Smooth muscle cell (in vitro differentiated cells): ENCODE measurements at regions not wholly inside any gene's neighbourhood (a gene's known extent, or its start where the extent isn't known, plus 50 kb on each side); places are given as distances from the start of the nearest gene placed in this dataset.

ENCODE experiments used
- DNase-seq: peaks from one replicate; lab custom pipeline; 2025; ENCODE audit not compliant: unreplicated experiment; lab: John Stamatoyannopoulos, UW
- H2AFZ ChIP-seq: fragments of 200-600 bp; sonication (generic); 2 replicates; pipeline ENCODE4 v1.6.0; 2016; ENCODE audit warnings: antibody characterized with exemption, low read depth, mild to moderate bottlenecking
- H3F3A ChIP-seq: fragments of 200-600 bp; sonication (generic); 2 replicates; pipeline ENCODE4 v1.6.0; 2017; ENCODE audit warnings: antibody characterized with exemption, low read depth
- H3K27ac ChIP-seq: fragments of 200-600 bp; sonication (generic); 2 replicates; pipeline ENCODE4 v1.5.1; 2016; ENCODE audit warnings: low read depth, mild to moderate bottlenecking
- H3K27me3 ChIP-seq: fragments of 200-600 bp; sonication (generic); 2 replicates; pipeline ENCODE4 v1.6.1; 2016; ENCODE audit warnings: low read depth, mild to moderate bottlenecking
- H3K36me3 ChIP-seq: fragments of 200-600 bp; sonication (generic); 2 replicates; pipeline ENCODE4 v1.5.1; 2016; ENCODE audit warnings: low read depth
- H3K4me1 ChIP-seq: fragments of 200-600 bp; sonication (generic); 2 replicates; pipeline ENCODE4 v1.5.1; 2016; ENCODE audit warnings: low read depth
- H3K4me2 ChIP-seq: fragments of 200-600 bp; sonication (generic); 2 replicates; pipeline ENCODE4 v1.6.0; 2016; ENCODE audit warnings: mild to moderate bottlenecking
- H3K4me3 ChIP-seq: fragments of 200-600 bp; sonication (generic); 2 replicates; pipeline ENCODE4 v1.5.1; 2016; ENCODE audit warnings: mild to moderate bottlenecking
- H3K79me2 ChIP-seq: fragments of 200-600 bp; sonication (generic); 2 replicates; pipeline ENCODE4 v1.6.0; 2016; ENCODE audit warnings: low read depth, mild to moderate bottlenecking
- H3K9ac ChIP-seq: fragments of 200-600 bp; sonication (generic); 2 replicates; pipeline ENCODE4 v1.6.0; 2016; ENCODE audit warnings: low read depth
- H3K9me3 ChIP-seq: fragments of 200-600 bp; sonication (generic); replicated peaks from 2 replicates; pipeline ENCODE4 v1.5.1; 2016; ENCODE audit warnings: low read depth
- H4K20me1 ChIP-seq: fragments of 200-600 bp; sonication (generic); 2 replicates; pipeline ENCODE4 v1.6.0; 2016; ENCODE audit warnings: low read depth
- CTCF ChIP-seq: fragments of 200-600 bp; sonication (generic); IDR thresholded peaks from 2 replicates; pipeline ENCODE4 v1.5.1; 2017; ENCODE audit warnings: borderline replicate concordance, mild to moderate bottlenecking, antibody characterized with exemption; ENCODE audit not compliant: insufficient read depth, poor library complexity, severe bottlenecking
- WGBS: methylation state at CpG from one replicate; pipeline ENCODE4 v1.1.7; 2016; ENCODE audit warnings: low lambda C conversion rate; 5-methylcytosine and 5-hydroxymethylcytosine counted together

- Histone ChIP-seq H3K4me1 (no peaks in the 10 kb centered on the region), H3K79me2 (no peaks in the 10 kb centered on the region), H3K27me3 (peaks cover 7% of the 10 kb centered on the region), H3K9ac (no peak overlapping the region), H3K27ac (no peak overlapping the region), H3K9me3 (no peaks in the 10 kb centered on the region), H2AFZ (no peak overlapping the region), H3K36me3 (no peaks in the 10 kb centered on the region), H3K4me3 (no peak overlapping the region), H3F3A (no peaks in the 10 kb centered on the region), H4K20me1 (no peaks in the 10 kb centered on the region), H3K4me2 (no peak overlapping the region)
- no peak for DNase-seq
- WGBS = 86% methylated on average over 7 of the region's 7 CpGs
- TF ChIP-seq CTCF = no peak
Observed at GRCh38 chr13:26934096-26934495, 173.5 kb upstream of the GPR12 start.

DNA sequence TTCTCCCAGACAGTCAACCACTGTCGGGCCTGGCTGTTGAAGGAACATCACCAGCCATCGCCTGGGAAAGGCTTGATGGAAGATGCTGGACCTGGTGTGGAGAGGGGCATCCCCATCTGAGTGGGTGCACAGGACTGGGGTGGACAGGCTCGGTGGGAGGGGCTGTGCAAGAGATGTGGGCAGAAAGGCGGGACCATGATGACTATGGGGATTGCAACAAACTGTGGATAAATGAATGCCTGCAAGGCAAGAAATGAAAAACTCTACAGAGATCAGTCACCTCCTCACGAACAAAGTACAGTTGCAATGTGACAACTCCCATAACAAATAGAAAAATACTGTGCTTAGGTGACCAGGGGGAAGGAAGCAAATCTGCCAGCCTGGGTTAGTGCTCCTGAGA lies 171.9 kb upstream of the GPR12 start:
- Histone ChIP-seq H3K27me3 (peaks cover 13% of the 10 kb centered on the region), H3F3A (no peaks in the 10 kb centered on the region), H3K36me3 (no peaks in the 10 kb centered on the region), H2AFZ (no peak overlapping the region), H4K20me1 (no peaks in the 10 kb centered on the region), H3K27ac (no peak overlapping the region), H3K4me3 (no peak overlapping the region), H3K4me1 (no peaks in the 10 kb centered on the region), H3K79me2 (no peaks in the 10 kb centered on the region), H3K4me2 (no peak overlapping the region), H3K9me3 (no peaks in the 10 kb centered on the region), H3K9ac (no peak overlapping the region)
- 84% methylated on average over 5 of the region's 5 CpGs for WGBS
- no peak for DNase-seq
- no peak for TF ChIP-seq CTCF

DNA sequence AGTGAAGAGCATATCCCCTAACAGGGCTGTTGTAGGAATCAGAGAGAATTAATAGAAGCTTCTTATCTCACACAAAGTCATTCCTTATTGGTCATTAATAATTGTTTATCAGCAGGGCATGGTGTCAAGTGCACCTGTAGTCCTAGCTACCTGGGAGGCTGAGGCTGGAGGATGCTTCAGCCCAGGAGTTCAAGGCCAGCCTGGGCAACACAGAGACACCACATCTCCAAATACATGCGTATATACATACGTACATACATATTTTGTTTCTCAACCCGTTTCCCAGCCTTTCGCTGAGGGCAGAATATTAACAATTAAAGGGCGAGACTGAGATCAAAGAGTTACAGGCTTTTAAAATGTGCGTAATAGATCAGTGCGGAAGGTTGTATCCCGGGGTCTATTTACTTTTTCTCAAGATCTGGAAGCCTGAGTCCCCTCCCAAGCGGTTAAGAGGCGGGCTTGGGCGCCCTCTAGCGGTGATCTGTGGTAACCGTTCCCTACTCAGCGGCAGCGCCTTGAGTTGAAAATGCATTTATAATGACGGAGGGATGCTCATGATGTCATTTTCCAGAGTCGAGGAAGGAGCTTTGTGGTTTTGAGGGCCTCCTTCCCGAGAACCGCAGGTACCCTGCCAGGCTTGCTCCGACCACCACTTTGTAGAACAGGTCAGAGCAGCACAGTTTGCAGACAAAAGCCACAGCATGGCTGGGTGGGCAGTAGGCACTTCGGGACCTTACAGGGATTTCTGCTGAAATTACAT lies 169.6 kb upstream of the GPR12 start:
- no peaks in the 10 kb centered on the region for H3K4me1 ChIP-seq
- no peaks in the 10 kb centered on the region for H4K20me1 ChIP-seq
- WGBS = 13% methylated on average over 21 of the region's 21 CpGs
- no peak overlapping the region for H3K9ac ChIP-seq
- H3K27me3 ChIP-seq = peaks cover 26% of the 10 kb centered on the region
- peak overlapping the region; percentile 79 for H3K4me2 ChIP-seq
- H3K27ac ChIP-seq = no peak overlapping the region
- no peaks in the 10 kb centered on the region for H3F3A ChIP-seq
- peak overlapping the region; percentile 29 for H3K4me3 ChIP-seq
- no peaks in the 10 kb centered on the region for H3K79me2 ChIP-seq
- peak; percentile 49 for DNase-seq
- no peaks in the 10 kb centered on the region for H3K36me3 ChIP-seq
- peak overlapping the region; percentile 62 for H2AFZ ChIP-seq
- peak; percentile 97 for TF ChIP-seq CTCF
- H3K9me3 ChIP-seq = no peaks in the 10 kb centered on the region

GRCh38 chr13:26927511-26927910 lies 166.9 kb upstream of the GPR12 start:
- WGBS = 87% methylated on average over 11 of the region's 11 CpGs
- H3K27me3 ChIP-seq = peaks cover 53% of the 10 kb centered on the region
- H3K9me3 ChIP-seq = no peaks in the 10 kb centered on the region
- no peak overlapping the region for H2AFZ ChIP-seq
- H3K4me3 ChIP-seq = no peak overlapping the region
- TF ChIP-seq CTCF = no peak
- H3K27ac ChIP-seq = no peak overlapping the region
- no peaks in the 10 kb centered on the region for H3K36me3 ChIP-seq
- DNase-seq = no peak
- no peak overlapping the region for H3K4me2 ChIP-seq
- no peaks in the 10 kb centered on the region for H4K20me1 ChIP-seq
- no peaks in the 10 kb centered on the region for H3F3A ChIP-seq
- no peak overlapping the region for H3K9ac ChIP-seq
- no peaks in the 10 kb centered on the region for H3K4me1 ChIP-seq
- H3K79me2 ChIP-seq = no peaks in the 10 kb centered on the region
